H1 (cell line): ENCODE measurements at regions not wholly inside any gene's neighbourhood (a gene's known extent, or its start where the extent isn't known, plus 50 kb on each side); places are given as distances from the start of the nearest gene placed in this dataset.

Experiments used
- BACH1 ChIP-seq: IDR thresholded peaks from 2 replicates; pipeline ENCODE4 v1.6.1; 2012; ENCODE audit warnings: low read length, improper control_type of control experiment
- CBX8 ChIP-seq: fragments of 300-800, 300-1000 bp; sonication (generic); IDR thresholded peaks from 2 replicates; pipeline ENCODE4 v1.7.1; 2016; ENCODE audit warnings: low read depth, low read length, borderline replicate concordance
- CHD2 ChIP-seq: IDR thresholded peaks from 2 replicates; pipeline ENCODE4 v1.6.1; 2012; ENCODE audit warnings: low read length, improper control_type of control experiment
- CREB1 ChIP-seq: IDR thresholded peaks from 2 replicates; pipeline ENCODE4 v1.6.1; 2012; ENCODE audit warnings: inconsistent platforms
- EP300 ChIP-seq, 2 experiments: IDR thresholded peaks; 1 replicate in 1 of 2; 2 replicates in 1 of 2; pipeline ENCODE4 v1.6.1; 2011 to 2012; ENCODE audit warnings: low read depth in 2 of 2, low read length in 2 of 2, mild to moderate bottlenecking in 2 of 2, borderline replicate concordance in 1 of 2, inconsistent platforms in 1 of 2, moderate library complexity in 1 of 2
- POLR2AphosphoS5 ChIP-seq: IDR thresholded peaks from 2 replicates; pipeline ENCODE4 v1.6.1; 2011; ENCODE audit warnings: low read depth, low read length
- YY1 ChIP-seq: IDR thresholded peaks from 2 replicates; pipeline ENCODE4 v1.6.1; 2011; ENCODE audit warnings: low read depth, mild to moderate bottlenecking, low read length
- TF ChIP-seq, protein P1 (sequence below), 3 experiments: IDR thresholded peaks; 1 replicate in 2 of 3; 2 replicates in 1 of 3; pipeline versions ENCODE4 v1.5.1 to v1.6.1; 2011; ENCODE audit warnings: low read length in 3 of 3, mild to moderate bottlenecking in 3 of 3, inconsistent platforms in 2 of 3, low read depth in 1 of 3, moderate library complexity in 1 of 3; ENCODE audit not compliant: insufficient read depth in 1 of 3; ENCODE audit errors: control extremely low read depth in 1 of 3

DNA sequence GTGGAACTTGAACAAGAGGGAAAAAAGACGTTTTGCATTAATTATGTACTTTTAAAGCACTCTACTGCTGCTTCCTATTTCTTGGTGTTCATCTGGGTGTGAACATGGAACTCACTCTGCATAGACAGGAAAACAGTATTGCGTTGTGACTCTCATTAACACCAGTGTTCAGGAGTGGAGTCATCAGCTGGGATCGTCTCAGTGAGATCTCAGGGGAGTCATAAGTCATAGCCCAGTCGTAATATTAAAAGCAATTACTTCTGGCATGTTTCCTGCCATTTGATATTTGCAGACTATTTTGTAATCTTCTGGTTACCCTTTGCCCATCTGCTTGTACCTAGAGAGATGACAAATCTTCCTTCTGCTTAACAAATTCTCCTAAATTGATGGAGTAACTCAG, 462.0 kb upstream of the ATP11B start:
- TF ChIP-seq POLR2AphosphoS5: no peak
- TF ChIP-seq, protein P1, sequence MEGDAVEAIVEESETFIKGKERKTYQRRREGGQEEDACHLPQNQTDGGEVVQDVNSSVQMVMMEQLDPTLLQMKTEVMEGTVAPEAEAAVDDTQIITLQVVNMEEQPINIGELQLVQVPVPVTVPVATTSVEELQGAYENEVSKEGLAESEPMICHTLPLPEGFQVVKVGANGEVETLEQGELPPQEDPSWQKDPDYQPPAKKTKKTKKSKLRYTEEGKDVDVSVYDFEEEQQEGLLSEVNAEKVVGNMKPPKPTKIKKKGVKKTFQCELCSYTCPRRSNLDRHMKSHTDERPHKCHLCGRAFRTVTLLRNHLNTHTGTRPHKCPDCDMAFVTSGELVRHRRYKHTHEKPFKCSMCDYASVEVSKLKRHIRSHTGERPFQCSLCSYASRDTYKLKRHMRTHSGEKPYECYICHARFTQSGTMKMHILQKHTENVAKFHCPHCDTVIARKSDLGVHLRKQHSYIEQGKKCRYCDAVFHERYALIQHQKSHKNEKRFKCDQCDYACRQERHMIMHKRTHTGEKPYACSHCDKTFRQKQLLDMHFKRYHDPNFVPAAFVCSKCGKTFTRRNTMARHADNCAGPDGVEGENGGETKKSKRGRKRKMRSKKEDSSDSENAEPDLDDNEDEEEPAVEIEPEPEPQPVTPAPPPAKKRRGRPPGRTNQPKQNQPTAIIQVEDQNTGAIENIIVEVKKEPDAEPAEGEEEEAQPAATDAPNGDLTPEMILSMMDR (IDR thresholded peaks at IDR 0.05; ENCODE audit: control extremely low read depth in 1 of 3, insufficient read depth in 1 of 3, low read depth in 1 of 3, low read length in 3 of 3): no peak
- no peak for TF ChIP-seq BACH1
- no peak for TF ChIP-seq YY1
- no peak for TF ChIP-seq EP300 (IDR thresholded peaks at IDR 0.05; ENCODE audit: borderline replicate concordance in 1 of 2, low read depth in 2 of 2, low read length in 2 of 2)
- no peak for TF ChIP-seq CREB1
- TF ChIP-seq CBX8: no peak
- no peak for TF ChIP-seq CHD2
